Muscle of arm (tissue), 1 donor: ENCODE measurements at regions not wholly inside any gene's neighbourhood (a gene's known extent, or its start where the extent isn't known, plus 50 kb on each side); places are given as distances from the start of the nearest gene placed in this dataset.
A peak's percentile ranks its signal among the peaks of the same experiment; 100 is the strongest.

Experiments
- DNase-seq: peaks from one replicate; pipeline ENCODE4 v3.0.0-alpha.2; 2013

- no peak for DNase-seq
Observed at GRCh38 chr16:5377280-5377898, 279.8 kb upstream of the EEF2KMT start.

DNA sequence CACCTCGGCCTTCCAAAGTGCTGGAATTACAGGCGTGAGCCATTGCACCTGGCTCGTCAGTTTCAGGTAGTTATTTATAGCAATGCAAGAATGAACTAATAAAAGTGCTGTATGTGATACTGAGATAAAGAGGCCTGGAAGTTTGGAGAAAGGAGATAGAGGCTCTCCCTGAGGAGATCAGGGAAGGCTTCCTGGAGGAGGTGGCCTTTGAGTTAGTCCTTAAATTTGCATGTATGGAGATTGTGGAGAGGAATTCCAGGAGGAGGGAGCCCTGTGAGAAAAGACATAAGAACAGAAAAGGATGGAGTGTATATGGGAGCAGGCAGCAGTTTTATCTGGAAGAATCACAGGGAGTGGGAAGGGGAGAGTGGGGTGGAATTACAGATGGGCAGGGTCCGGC lies 276.6 kb upstream of the EEF2KMT start:
- DNase-seq: no peak

- no peak for DNase-seq
Observed at GRCh38 chr16:5367951-5368350, 270.4 kb upstream of the EEF2KMT start.

- no peak for DNase-seq
Observed at GRCh38 chr16:5366126-5366525, 268.5 kb upstream of the EEF2KMT start.

DNA sequence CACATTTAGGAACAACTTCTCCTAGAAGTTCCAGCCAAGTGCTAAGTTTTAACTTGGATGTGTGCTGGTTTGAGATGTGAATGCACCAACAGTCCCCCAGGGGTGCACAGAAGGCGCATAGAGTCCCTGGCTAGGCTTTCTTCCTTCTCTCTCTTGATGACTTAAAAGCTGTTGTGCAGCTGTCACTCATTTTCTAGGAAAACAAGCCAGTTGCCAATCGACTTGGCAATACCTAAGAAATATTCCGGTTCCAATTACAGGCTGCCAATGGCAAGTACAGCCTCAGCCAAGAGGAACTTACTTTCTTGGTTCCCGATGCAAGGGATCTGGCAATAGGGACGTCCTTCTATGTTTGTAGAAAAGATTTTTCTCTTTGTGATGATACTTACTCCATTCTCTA lies 266.6 kb upstream of the EEF2KMT start:
- no peak for DNase-seq

DNA sequence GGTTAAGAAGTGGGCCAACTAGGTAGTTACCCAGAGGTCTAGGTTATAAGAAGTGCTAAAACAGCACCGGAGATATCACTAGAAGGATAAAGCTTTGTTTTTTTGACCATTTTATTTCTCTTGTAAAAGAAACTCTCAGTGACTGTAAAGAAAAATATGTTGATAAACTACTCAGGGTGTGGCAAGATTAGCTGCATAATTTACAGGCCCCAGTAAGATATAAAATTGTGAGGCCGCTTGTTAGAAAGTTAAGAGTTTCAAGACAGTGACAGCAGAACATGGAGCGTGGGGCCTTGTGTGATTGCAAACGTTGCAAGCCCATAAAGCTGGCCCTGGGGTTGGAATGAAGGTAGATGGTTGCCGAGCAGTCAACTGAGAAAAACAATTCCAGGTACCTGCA lies 263.7 kb upstream of the EEF2KMT start:
- DNase-seq: no peak

DNA sequence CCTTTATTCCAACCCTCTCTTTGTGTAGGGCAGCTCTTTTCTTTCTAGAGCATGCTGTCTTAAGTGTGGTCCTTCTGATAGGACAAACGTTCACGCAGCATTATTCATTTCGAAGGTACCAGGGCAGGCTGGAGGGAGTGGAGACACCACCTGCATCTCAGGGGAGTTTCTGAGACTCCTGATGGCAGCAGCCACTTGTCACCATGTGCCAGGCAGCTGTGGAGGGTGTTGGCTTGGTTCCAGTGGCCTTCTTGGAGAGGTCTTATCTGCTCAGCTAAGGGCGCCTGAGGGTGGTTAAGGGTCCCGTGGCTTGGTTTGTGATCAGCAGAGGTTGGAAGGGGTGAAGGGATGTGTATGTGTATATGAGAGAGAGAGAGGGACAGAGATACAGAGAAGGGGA lies 257.1 kb upstream of the EEF2KMT start:
- DNase-seq: no peak

DNA sequence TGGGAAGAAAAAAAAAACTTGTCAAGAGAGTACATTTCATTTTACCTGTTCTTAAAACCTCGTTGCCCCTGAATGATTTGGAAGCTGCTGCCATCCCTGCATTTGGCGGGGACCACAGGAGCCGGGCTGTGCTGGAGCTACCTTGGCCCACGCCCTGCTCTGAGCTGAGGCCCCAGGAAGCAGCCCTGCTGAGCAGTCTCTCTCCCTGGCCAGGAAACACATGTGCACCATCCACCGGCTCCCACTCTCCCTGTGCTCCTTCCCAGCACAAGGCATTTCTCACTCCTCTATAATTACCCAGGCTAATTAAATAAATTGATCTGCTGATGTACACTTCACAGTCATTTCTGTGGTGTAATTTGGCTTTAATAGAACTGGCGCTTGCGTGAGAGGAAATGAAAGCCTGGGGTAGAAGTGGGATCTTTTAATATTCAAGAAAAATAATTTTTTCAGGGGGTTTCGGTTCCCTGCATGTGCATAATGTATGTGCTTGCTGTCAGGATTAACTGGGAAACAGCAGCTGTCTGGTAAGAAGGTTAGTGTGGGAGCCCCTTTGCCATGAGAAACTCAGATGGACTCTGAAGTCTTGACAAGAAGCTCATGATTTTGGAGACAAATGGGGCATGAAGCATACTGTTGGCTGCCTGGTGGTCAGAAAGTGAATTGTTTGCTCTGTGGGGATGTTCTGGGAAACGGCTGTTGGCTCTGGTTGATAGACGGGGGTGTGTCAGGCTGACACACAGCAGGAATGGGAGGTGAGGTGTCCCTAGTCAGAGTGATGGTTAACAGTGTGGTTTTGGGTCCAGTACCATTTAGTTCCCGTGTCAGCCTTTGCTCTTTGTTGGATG lies 252.3 kb upstream of the EEF2KMT start:
- DNase-seq: no peak

DNA sequence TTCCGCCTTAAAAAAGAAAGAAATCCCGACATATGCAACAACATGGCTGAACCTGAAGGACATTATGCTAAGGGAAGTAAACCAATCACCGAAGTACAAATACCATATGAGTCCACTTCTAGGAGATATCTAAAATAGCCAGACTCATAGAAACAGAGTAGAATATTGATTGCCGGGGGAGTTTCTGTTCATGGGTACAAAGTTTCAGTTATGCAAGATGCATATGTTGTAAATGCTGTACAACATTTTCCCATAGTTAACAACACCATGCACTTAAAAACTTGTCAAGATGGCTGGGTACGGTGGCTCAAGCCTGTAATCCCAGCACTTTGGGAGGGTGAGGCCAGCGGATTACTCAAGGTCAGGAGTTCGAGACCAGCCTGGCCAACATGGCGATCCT lies 251.5 kb upstream of the EEF2KMT start:
- no peak for DNase-seq

DNA sequence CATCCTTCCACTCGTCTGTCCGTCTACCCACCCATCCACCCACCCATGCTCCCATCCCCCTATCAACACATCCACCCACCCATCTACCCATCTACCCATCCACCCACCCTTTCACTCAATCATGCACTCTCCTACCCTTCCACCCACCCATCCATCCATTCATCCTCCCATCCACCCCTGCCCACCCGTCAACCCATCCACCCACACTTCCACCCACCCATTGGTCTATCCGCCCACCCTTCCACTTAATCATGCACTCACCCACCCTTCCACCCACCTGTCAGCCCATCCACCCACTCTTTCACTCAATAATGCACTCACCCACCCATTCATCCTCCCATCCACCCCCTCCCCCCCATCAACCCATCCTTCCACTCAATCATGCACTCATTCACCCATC lies 250.0 kb upstream of the EEF2KMT start:
- DNase-seq: no peak

DNA sequence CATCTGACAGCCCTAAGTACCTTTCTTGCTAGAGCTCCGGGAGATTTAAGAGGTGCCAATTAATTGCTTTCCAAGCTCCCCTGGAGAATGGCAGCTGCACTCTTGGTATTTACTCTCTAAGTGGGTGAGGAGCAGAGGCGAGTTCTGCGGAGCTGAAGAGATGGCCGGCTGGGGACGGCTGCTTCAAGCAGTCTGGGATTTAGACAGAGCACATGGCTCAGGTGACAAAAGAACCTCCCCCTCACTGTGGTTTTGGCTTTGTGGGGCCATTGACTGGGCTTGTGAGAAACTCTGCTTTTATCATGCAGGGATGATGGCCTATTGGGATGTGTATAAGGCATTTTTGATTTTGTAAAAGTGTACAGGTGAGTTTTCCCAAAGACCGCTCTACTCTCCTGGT lies 239.3 kb upstream of the EEF2KMT start:
- DNase-seq: no peak

DNA sequence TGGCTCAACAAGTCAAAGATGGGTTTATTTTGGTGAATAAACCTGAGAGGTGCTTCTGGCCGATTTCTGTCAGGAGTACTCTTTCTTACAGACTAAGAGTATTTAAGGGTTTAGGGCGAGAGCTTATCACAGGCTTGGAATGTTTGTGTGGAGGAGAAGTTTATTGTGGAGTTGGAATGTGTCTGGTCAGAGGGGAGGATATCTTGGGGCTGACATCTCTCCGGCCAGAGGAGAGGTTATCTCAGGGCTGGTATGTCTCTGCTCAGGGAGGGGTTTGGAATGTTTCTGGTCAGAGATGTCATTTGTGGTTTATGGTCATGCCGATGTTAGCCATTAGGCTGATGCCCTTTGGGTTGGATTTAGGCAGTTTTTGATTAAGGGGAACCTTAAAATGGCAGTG lies 236.4 kb upstream of the EEF2KMT start:
- DNase-seq: no peak

DNA sequence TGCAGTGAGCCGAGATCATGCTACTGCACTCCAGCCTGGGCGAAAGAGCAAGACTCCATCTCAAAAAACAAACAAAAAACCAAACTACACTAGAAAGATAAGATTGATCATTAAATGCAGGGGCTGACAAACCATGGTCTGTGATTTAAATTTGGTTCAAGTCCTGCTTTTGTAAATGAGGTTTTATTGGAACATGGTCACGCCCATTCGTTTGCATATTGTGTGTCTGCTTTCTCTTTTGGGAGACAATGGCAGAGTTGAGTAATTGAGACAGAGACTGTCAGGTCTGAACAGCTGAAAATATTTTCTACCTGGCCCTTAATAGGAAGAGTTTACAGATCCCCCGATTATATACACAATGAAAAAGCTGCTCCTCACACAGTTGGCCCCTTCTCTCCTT lies 235.5 kb upstream of the EEF2KMT start:
- no peak for DNase-seq

DNA sequence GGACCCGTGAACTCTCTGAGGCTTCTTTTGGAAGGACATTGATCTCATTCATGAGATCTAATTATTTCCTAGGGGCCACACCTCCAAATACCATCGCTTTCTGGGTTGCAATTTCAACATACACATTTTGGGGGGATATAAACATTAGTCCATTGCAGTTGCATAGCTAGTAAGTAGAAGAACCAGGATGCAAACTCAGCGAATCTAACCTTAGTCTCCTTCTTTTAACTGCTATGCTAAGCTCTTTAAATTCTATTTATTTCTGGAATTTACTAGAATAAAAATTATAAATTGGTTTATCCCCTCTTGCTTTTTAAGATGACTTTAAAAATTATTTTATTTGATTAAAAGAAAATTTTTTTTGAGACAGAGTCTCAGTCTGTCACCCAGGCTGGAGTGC lies 232.5 kb upstream of the EEF2KMT start:
- DNase-seq: no peak

DNA sequence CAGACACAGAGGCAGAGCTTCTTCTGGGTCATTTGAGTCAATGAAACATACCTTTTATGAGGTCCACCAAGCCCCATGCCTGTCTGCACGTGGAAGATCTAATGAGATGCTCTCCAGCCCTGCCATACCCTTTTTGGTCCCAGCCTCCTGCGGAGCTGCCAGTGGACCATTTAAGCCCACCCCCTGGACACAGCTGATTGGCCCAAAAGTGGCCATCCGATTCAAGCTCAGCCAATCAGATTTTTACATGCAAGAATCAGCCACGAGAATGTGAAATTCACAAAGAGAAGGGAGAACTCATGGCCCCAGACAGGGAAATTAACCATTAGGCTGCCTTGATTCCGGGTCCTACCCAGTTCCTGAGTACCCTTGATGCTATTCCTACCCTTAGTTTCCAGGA lies 231.0 kb upstream of the EEF2KMT start:
- no peak for DNase-seq

GRCh38 chr16:5326395-5326794 lies 228.8 kb upstream of the EEF2KMT start:
- no peak for DNase-seq

- DNase-seq: no peak
Observed at GRCh38 chr16:5325932-5326331, 228.3 kb upstream of the EEF2KMT start.

GRCh38 chr16:5323284-5324141 lies 225.9 kb upstream of the EEF2KMT start:
- no peak for DNase-seq

- DNase-seq: peak; percentile 1
Observed at GRCh38 chr16:5321930-5322329, 224.3 kb upstream of the EEF2KMT start.

GRCh38 chr16:5319799-5320198 lies 222.2 kb upstream of the EEF2KMT start:
- DNase-seq: no peak

DNA sequence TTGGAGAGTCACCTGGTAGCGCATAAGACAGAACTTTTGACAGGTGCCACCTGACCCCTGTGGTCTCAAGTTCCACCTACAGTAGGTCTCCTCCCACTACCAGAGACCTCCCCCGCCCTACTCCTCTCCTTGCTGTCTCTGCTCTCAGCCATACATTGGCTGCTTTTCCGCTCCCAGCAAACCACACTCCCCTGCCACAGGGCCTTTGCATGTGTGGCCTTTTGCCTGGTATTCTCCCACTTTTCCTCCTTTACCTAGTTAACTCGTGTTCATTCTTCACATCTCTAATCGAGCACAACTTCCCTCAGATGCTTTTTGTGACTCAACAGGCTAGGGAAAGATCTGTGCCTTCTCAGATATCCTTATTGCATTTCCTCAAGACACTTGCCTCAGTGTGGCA lies 218.3 kb upstream of the EEF2KMT start:
- DNase-seq: no peak

GRCh38 chr16:5314377-5314776 lies 216.8 kb upstream of the EEF2KMT start:
- no peak for DNase-seq
